CD14-positive monocyte (primary cell): ENCODE measurements at regions not wholly inside any gene's neighbourhood (a gene's known extent, or its start where the extent isn't known, plus 50 kb on each side); places are given as distances from the start of the nearest gene placed in this dataset.
"Not testable (repeated sequence)": the region's sequence is repeated elsewhere in the genome, so short reads cannot be mapped to it uniquely, and the experiment has no call there.

Source experiments
- DNase-seq, 3 donors: peaks; one replicate each; pipeline ENCODE4 v3.0.0-alpha.2; 2011 to 2022
- H2AFZ ChIP-seq: 2 replicates; pipeline ENCODE4 v1.6.0; 2012; ENCODE audit warnings: mild to moderate bottlenecking, low read depth, low read length, inconsistent platforms; ENCODE audit not compliant: insufficient read depth, poor library complexity, severe bottlenecking
- H3K27ac ChIP-seq, 2 donors: 1 replicate in 1 of 2; 2 replicates in 1 of 2; pipeline ENCODE4 v1.5.1; 2012 to 2013; ENCODE audit warnings: low read length in 2 of 2, control low read depth in 1 of 2, inconsistent platforms in 1 of 2, low read depth in 1 of 2, mild to moderate bottlenecking in 1 of 2
- H3K27me3 ChIP-seq, 2 donors: one replicate each; pipeline versions ENCODE4 v1.6.0 to v1.6.1; 2011 to 2013; ENCODE audit warnings: low read length in 2 of 2; ENCODE audit not compliant: control insufficient read depth in 2 of 2, insufficient read depth in 2 of 2
- H3K36me3 ChIP-seq, 2 donors: replicated peaks in 1 of 2; 1 replicate in 1 of 2; 2 replicates in 1 of 2; pipeline versions ENCODE4 v1.5.1 to v1.6.1; 2012 to 2013; ENCODE audit warnings: low read length in 2 of 2, control low read depth in 1 of 2, inconsistent platforms in 1 of 2, mild to moderate bottlenecking in 1 of 2; ENCODE audit not compliant: insufficient read depth in 2 of 2, control insufficient read depth in 1 of 2
- H3K4me1 ChIP-seq, 2 donors: 1 replicate in 1 of 2; 2 replicates in 1 of 2; pipeline versions ENCODE4 v1.5.1 to v1.6.1; 2012 to 2013; ENCODE audit warnings: low read length in 2 of 2, control low read depth in 1 of 2, inconsistent platforms in 1 of 2, mild to moderate bottlenecking in 1 of 2, moderate library complexity in 1 of 2; ENCODE audit not compliant: insufficient read depth in 2 of 2, control insufficient read depth in 1 of 2
- H3K4me2 ChIP-seq: replicated peaks from 2 replicates; pipeline ENCODE3; 2012; ENCODE audit warnings: low read length, moderate library complexity, mild to moderate bottlenecking; ENCODE audit not compliant: poor library complexity, severe bottlenecking; ENCODE audit errors: extremely low read depth
- H3K4me3 ChIP-seq, 3 experiments: fragments of 200-600 bp in 1 of 3; sonication (generic) in 1 of 3; replicated peaks in 1 of 3; 1 replicate in 2 of 3; 2 replicates in 1 of 3; pipeline ENCODE4 v1.5.1; 2011 to 2013; ENCODE audit warnings: low read length in 3 of 3, mild to moderate bottlenecking in 3 of 3, control low read depth in 2 of 3, low read depth in 2 of 3, inconsistent platforms in 1 of 3, moderate library complexity in 1 of 3
- H3K79me2 ChIP-seq: 2 replicates; pipeline ENCODE4 v1.6.0; 2012; ENCODE audit warnings: mild to moderate bottlenecking, control low read depth, inconsistent platforms, low read length, moderate library complexity; ENCODE audit not compliant: insufficient read depth
- H3K9ac ChIP-seq: 2 replicates; pipeline ENCODE4 v1.6.0; 2017; ENCODE audit warnings: low read length, mild to moderate bottlenecking; ENCODE audit not compliant: insufficient read depth, poor library complexity, severe bottlenecking
- H3K9me3 ChIP-seq, 2 donors: replicated peaks in 1 of 2; 1 replicate in 1 of 2; 2 replicates in 1 of 2; pipeline versions ENCODE4 v1.5.1 to v1.6.1; 2012 to 2013; ENCODE audit warnings: low read length in 2 of 2, control low read depth in 1 of 2; ENCODE audit not compliant: control insufficient read depth in 1 of 2, insufficient read depth in 1 of 2
- H4K20me1 ChIP-seq: 2 replicates; pipeline ENCODE4 v1.6.0; 2012; ENCODE audit warnings: mild to moderate bottlenecking, low read length, control low read depth, moderate library complexity; ENCODE audit not compliant: insufficient read depth
- H3K27ac Mint-ChIP-seq, 7 donors: one replicate each; pipeline ENCODE4 v1.8.0; 2020; ENCODE audit warnings: mild to moderate bottlenecking in 7 of 7, mixed read lengths in 7 of 7, moderate library complexity in 6 of 7, inconsistent platforms in 2 of 7
- H3K27me3 Mint-ChIP-seq, 3 donors: one replicate each; pipeline ENCODE4 v1.8.0; 2021 to 2022; ENCODE audit warnings: low read depth in 3 of 3, mild to moderate bottlenecking in 3 of 3, mixed read lengths in 3 of 3, moderate library complexity in 3 of 3, inconsistent platforms in 1 of 3
- H3K36me3 Mint-ChIP-seq, 2 donors: one replicate each; pipeline ENCODE4 v1.8.0; 2020; ENCODE audit warnings: mixed read lengths in 2 of 2, inconsistent platforms in 1 of 2, mild to moderate bottlenecking in 1 of 2
- H3K4me1 Mint-ChIP-seq: one replicate; pipeline ENCODE4 v1.8.0; 2020; ENCODE audit warnings: mild to moderate bottlenecking, mixed read lengths
- H3K4me3 Mint-ChIP-seq, 2 donors: one replicate each; pipeline ENCODE4 v1.8.0; 2020; ENCODE audit warnings: mild to moderate bottlenecking in 2 of 2, mixed read lengths in 2 of 2, moderate library complexity in 1 of 2
- H3K9me3 Mint-ChIP-seq, 7 donors: one replicate each; pipeline ENCODE4 v1.8.0; 2020 to 2022; ENCODE audit warnings: mixed read lengths in 7 of 7, mild to moderate bottlenecking in 6 of 7, moderate library complexity in 6 of 7, inconsistent platforms in 2 of 7
- WGBS: methylation state at CpG from one replicate; pipeline ENCODE4 v1.1.5; 2013; ENCODE audit warnings: missing lambda C conversion rate; ENCODE audit not compliant: insufficient coverage; 5-methylcytosine and 5-hydroxymethylcytosine counted together
- intact Hi-C, 2 donors: fragments of 100-400 bp; cut with micrococcal nuclease; formaldehyde crosslinking; loops; one replicate each; pipeline versions ENCODE4 v1.15.0 to v1.15.1; 2023

DNA sequence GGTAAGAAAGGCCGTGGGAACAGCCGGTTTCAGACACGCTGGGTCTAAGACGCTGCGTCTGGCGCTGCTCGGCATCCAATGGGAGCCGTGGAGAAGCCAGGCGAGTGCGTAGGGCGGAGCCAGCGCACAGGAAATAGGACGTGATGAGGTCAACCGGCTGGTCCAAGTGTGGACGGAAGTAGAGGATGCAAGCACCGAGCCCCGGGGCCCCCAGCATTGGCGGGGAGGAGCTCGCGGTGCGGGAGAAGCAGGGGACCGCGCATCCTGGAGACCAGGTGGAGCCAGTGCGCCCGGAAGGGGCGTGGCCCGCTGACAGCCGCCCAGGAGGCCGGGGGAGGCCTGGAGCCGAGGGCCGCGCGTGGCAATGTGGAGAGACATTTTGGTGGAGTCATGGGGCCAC lies 3976.1 kb upstream of the TPTE start:
- H3K79me2 ChIP-seq, H3K9me3 Mint-ChIP-seq, H3K9me3 ChIP-seq, intact Hi-C loops, H3K27ac ChIP-seq, H3K4me3 Mint-ChIP-seq, H3K9ac ChIP-seq, H3K27ac Mint-ChIP-seq, H3K36me3 ChIP-seq, H4K20me1 ChIP-seq, H3K36me3 Mint-ChIP-seq, H3K4me2 ChIP-seq, H3K4me3 ChIP-seq, H3K4me1 ChIP-seq, H2AFZ ChIP-seq, DNase-seq, H3K27me3 ChIP-seq, H3K27me3 Mint-ChIP-seq, H3K4me1 Mint-ChIP-seq: not testable (repeated sequence)
- WGBS, result no CpG with 5 or more reads among the region's 33 CpGs

DNA sequence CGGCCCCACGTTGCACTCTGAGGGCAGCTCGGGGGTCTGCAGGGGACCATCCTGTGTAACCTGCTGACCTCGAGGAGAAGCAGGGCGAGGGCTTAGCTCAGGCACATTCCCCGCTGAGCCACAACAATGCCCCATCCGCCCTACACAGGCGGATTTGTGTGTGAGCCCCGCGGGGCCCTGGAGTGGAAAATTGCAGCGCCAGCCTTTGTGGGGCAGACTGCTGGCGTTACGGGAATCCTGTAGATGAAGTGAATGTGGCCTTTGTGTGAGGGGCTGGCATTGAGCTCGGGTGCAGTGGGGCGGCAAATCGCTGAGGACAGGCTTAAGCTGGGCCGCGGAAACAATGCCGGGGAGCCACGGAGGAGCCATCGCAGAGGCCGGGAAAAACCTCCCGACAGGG lies 3970.3 kb upstream of the TPTE start:
- H3K27me3 Mint-ChIP-seq, H3K27ac ChIP-seq, H4K20me1 ChIP-seq, H3K9ac ChIP-seq, H3K9me3 ChIP-seq, DNase-seq, intact Hi-C loops, H3K9me3 Mint-ChIP-seq, H3K36me3 ChIP-seq, H3K4me1 Mint-ChIP-seq, H3K4me3 Mint-ChIP-seq, H3K27ac Mint-ChIP-seq, H3K79me2 ChIP-seq, H3K4me2 ChIP-seq, H2AFZ ChIP-seq, H3K4me3 ChIP-seq, H3K36me3 Mint-ChIP-seq, H3K27me3 ChIP-seq, H3K4me1 ChIP-seq: not testable (repeated sequence)
- WGBS, result no CpG with 5 or more reads among the region's 23 CpGs

DNA sequence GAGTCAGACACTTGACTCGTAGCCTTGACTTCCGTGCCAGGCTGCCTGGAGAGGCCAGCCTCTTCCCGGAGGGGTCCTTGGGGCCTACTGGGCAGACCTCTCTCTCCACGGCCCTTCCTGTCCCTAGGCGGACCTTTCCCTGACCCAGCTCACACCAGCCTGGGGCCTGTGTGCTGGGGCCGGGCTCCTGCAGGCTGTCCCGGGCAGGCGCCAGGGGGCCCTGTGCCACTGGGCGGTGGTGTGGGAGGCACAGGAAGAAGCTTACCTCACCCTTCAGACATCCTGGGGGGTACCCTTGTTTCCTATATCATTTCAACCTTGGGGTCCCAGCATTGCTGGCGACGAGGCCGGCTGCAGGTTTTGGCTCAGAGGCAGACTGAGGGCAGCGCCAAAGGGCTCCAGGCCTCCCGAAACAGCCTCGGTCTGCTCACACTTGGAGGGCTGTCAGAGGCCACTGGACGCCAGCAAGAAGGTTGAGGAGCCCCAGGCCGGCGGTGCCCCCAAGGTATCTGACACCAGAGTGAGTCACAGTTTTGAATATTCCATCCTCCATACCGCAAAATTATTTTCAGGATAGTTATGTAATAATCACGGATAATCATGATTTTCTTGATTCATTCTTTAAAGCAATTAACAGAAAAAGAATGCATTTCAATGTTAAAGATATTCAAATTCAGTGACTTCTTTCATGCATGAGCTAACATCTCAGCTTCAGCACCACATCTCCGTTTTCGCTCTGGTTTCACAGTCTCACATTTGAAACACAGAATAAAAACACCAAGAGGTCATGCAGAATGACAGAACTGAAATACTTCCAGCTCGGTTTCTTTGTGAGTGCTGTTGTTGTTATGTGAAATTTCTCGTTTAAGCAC lies 3967.6 kb upstream of the TPTE start:
- H3K27ac Mint-ChIP-seq, H4K20me1 ChIP-seq, H3K9me3 ChIP-seq, H3K4me1 Mint-ChIP-seq, H3K27me3 Mint-ChIP-seq, H3K27ac ChIP-seq, H3K4me1 ChIP-seq, H3K9me3 Mint-ChIP-seq, intact Hi-C loops, H3K36me3 ChIP-seq, H3K4me3 ChIP-seq, H3K4me2 ChIP-seq, H3K79me2 ChIP-seq, H3K27me3 ChIP-seq, H2AFZ ChIP-seq, DNase-seq, H3K9ac ChIP-seq, H3K4me3 Mint-ChIP-seq, H3K36me3 Mint-ChIP-seq: not testable (repeated sequence)
- WGBS, result no CpG with 5 or more reads among the region's 24 CpGs

DNA sequence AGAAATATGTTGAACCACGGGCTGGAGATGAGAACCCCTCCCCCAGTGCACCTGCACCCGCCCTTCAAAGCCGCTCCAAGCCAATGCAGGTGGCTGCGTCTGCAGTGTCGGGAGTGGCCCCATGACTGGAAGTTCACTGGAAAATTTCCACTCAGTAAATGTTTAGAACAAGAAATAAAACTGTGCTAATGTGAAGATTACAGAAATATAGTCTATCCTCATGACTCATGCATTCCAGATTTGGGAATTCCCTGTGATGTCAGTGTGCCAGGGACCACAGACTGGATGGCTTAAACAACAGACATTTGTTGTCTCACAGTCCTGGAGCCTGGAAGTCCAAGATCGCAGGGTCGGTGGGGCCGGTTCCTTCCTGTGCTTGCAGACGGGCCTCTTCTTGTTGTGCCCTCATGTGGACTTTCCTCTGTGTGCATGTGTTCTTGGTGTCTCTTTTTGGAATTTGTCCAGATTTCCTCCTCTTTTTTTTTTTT lies 3967.0 kb upstream of the TPTE start:
- H3K36me3 ChIP-seq, H3K4me1 Mint-ChIP-seq, H3K79me2 ChIP-seq, H3K36me3 Mint-ChIP-seq, H3K27ac Mint-ChIP-seq, intact Hi-C loops, H3K4me3 Mint-ChIP-seq, H3K4me2 ChIP-seq, H4K20me1 ChIP-seq, H3K27ac ChIP-seq, H3K9me3 ChIP-seq, H3K4me1 ChIP-seq, H2AFZ ChIP-seq, H3K27me3 ChIP-seq, H3K9me3 Mint-ChIP-seq, H3K27me3 Mint-ChIP-seq, H3K9ac ChIP-seq, DNase-seq, H3K4me3 ChIP-seq: not testable (repeated sequence)
- WGBS, result no CpG with 5 or more reads among the region's 9 CpGs
